HCT116 (cell line): ENCODE measurements at regions not wholly inside any gene's neighbourhood (a gene's known extent, or its start where the extent isn't known, plus 50 kb on each side); places are given as distances from the start of the nearest gene placed in this dataset.

Experiments
- ATAC-seq: fragments of 200-7000 bp; cut with Tn5 transposase; 2 replicates; pipeline ENCODE4 v1.9.1; 2020; ENCODE audit warnings: mild to moderate bottlenecking, moderate library complexity
- BruUV-seq: library from RNA; stranded (reverse); fragments of 400-500 nt; replicated peaks from 2 replicates; lab custom pipeline; 2021; lab: Mats Ljungman, UMichigan
- CTCF ChIA-PET: fragments of 300-600 bp; sonication (Branson Sonifier 250); formaldehyde crosslinking; loops from one replicate; lab custom pipeline; 2021; ENCODE audit warnings: antibody characterized with exemption; lab: Charles Lee
- POLR2A ChIA-PET: fragments of 300-600, 350-600 bp; sonication (Branson Sonifier 250); formaldehyde crosslinking; loops from one replicate; lab custom pipeline; 2021; ENCODE audit warnings: antibody characterized with exemption; lab: Charles Lee
- RAD21 ChIA-PET, 2 experiments: fragments of 300-600 bp; sonication (Branson Sonifier 250); formaldehyde crosslinking; loops; one replicate each; lab custom pipeline; 2023; ENCODE audit warnings: low total read pairs in 2 of 2; ENCODE audit not compliant: uncharacterized antibody in 2 of 2, unreplicated experiment in 2 of 2, low non-redundant PET in 1 of 2; lab: Charles Lee
- DNase-seq: peaks from one replicate; pipeline ENCODE4 v3.0.0-alpha.2; 2010; ENCODE audit warnings: low read depth, low spot score
- H2AFZ ChIP-seq: fragments of 200-600 bp; shearing (Covaris generic), sonication (generic); 2 replicates; pipeline ENCODE4 v1.6.1; 2017; ENCODE audit warnings: low read depth, mixed run types, mixed read lengths, antibody characterized with exemption, low read length; ENCODE audit not compliant: poor library complexity, severe bottlenecking
- H3K27ac ChIP-seq: 2 replicates; pipeline ENCODE4 v1.5.1; 2012; ENCODE audit warnings: low read depth, low read length
- H3K27me3 ChIP-seq: fragments of 200-600 bp; sonication (generic); 2 replicates; pipeline ENCODE4 v1.6.1; 2016; ENCODE audit warnings: mixed run types, low read length, mixed read lengths; ENCODE audit not compliant: insufficient read depth
- H3K36me3 ChIP-seq, 2 experiments: fragments of 200-500 bp in 1 of 2; fragments of 200-600 bp in 1 of 2; sonication (Bioruptor generic) in 1 of 2; sonication (generic) in 1 of 2; 2 replicates each; pipeline versions ENCODE4 v1.5.1 to v1.6.1; 2014 to 2016; ENCODE audit warnings: low read length in 2 of 2, inconsistent platforms in 1 of 2, mixed read lengths in 1 of 2, mixed run types in 1 of 2; ENCODE audit not compliant: insufficient read depth in 2 of 2, control insufficient read depth in 1 of 2
- H3K4me1 ChIP-seq, 2 experiments: fragments of 200-600 bp in 1 of 2; sonication (generic) in 1 of 2; 2 replicates each; pipeline versions ENCODE4 v1.5.1 to v1.6.1; 2012 to 2017; ENCODE audit warnings: low read length in 2 of 2, inconsistent platforms in 1 of 2, mild to moderate bottlenecking in 1 of 2, mixed read lengths in 1 of 2, mixed run types in 1 of 2, moderate library complexity in 1 of 2; ENCODE audit not compliant: insufficient read depth in 2 of 2, control insufficient read depth in 1 of 2
- H3K4me2 ChIP-seq: fragments of 200-600 bp; sonication (generic); 2 replicates; pipeline ENCODE4 v1.6.1; 2017; ENCODE audit warnings: mixed run types, low read length, mixed read lengths
- H3K4me3 ChIP-seq, 2 experiments: fragments of 200-600 bp in 1 of 2; sonication (generic) in 1 of 2; replicated peaks in 1 of 2; 2 replicates each; pipeline ENCODE4 v1.5.1; 2011 to 2016; ENCODE audit warnings: low read length in 2 of 2, control low read depth in 1 of 2, low read depth in 1 of 2, mild to moderate bottlenecking in 1 of 2, mixed read lengths in 1 of 2, mixed run types in 1 of 2
- H3K79me2 ChIP-seq: fragments of 200-600 bp; sonication (generic); 2 replicates; pipeline ENCODE4 v1.6.1; 2017; ENCODE audit warnings: mild to moderate bottlenecking, mixed run types, low read length, moderate library complexity, mixed read lengths; ENCODE audit not compliant: insufficient read depth
- H3K9ac ChIP-seq: fragments of 200-600 bp; sonication (generic); 2 replicates; pipeline ENCODE4 v1.6.1; 2016; ENCODE audit warnings: low read length, mixed read lengths
- H3K9me2 ChIP-seq: fragments of 200-600 bp; sonication (generic), shearing (Covaris generic); 2 replicates; pipeline ENCODE4 v1.6.1; 2017; ENCODE audit warnings: mixed run types, mild to moderate bottlenecking, moderate library complexity; ENCODE audit not compliant: insufficient read depth
- H3K9me3 ChIP-seq, 2 experiments: fragments of 200-500 bp in 1 of 2; fragments of 200-600 bp in 1 of 2; sonication (Bioruptor generic) in 1 of 2; sonication (generic) in 1 of 2; 2 replicates each; pipeline ENCODE4 v1.6.1; 2014 to 2017; ENCODE audit warnings: low read length in 2 of 2, mixed read lengths in 2 of 2, inconsistent platforms in 1 of 2, low read depth in 1 of 2, mild to moderate bottlenecking in 1 of 2, mixed run types in 1 of 2, moderate library complexity in 1 of 2; ENCODE audit not compliant: control insufficient read depth in 1 of 2, insufficient read depth in 1 of 2
- H4K20me1 ChIP-seq: fragments of 200-600 bp; sonication (generic), shearing (Covaris generic); 2 replicates; pipeline ENCODE4 v1.6.1; 2017; ENCODE audit warnings: mixed run types, mild to moderate bottlenecking, moderate library complexity; ENCODE audit not compliant: insufficient read depth
- ATF3 ChIP-seq: IDR thresholded peaks from 2 replicates; pipeline ENCODE4 v1.6.1; 2012
- CTCF ChIP-seq, 3 experiments: fragments of 200-600 bp in 1 of 3; sonication (generic) in 1 of 3; IDR thresholded peaks in 2 of 3; conservative IDR thresholded peaks in 1 of 3; 2 replicates each; pipeline ENCODE4 v1.5.1; 2012 to 2017; ENCODE audit warnings: low read depth in 2 of 3, low read length in 2 of 3, antibody characterized with exemption in 1 of 3, borderline replicate concordance in 1 of 3, control low read depth in 1 of 3, mild to moderate bottlenecking in 1 of 3, mixed read lengths in 1 of 3, mixed run types in 1 of 3, moderate library complexity in 1 of 3; ENCODE audit not compliant: insufficient read depth in 1 of 3
- EGR1 ChIP-seq: IDR thresholded peaks from 2 replicates; pipeline ENCODE4 v1.6.1; 2012; ENCODE audit warnings: low read depth
- EZH2phosphoT487 ChIP-seq: fragments of 200-600 bp; IDR thresholded peaks from 2 replicates; pipeline ENCODE4 v1.6.1; 2018; ENCODE audit warnings: antibody characterized with exemption, borderline replicate concordance
- MAX ChIP-seq: IDR thresholded peaks from 2 replicates; pipeline ENCODE4 v1.6.1; 2012
- POLR2A ChIP-seq: IDR thresholded peaks from 2 replicates; pipeline ENCODE4 v1.7.0; 2011; ENCODE audit warnings: borderline replicate concordance; ENCODE audit not compliant: insufficient read depth, insufficient read length; ENCODE audit errors: extremely low read depth
- POLR2AphosphoS5 ChIP-seq: IDR thresholded peaks from 2 replicates; pipeline ENCODE4 v1.6.1; 2011; ENCODE audit warnings: mild to moderate bottlenecking, low read depth, low read length, moderate library complexity
- SRF ChIP-seq: IDR thresholded peaks from 2 replicates; pipeline ENCODE4 v1.6.1; 2012; ENCODE audit warnings: low read depth
- ZFX ChIP-seq: fragments of 450-650 bp; IDR thresholded peaks from 2 replicates; pipeline ENCODE4 v1.6.1; 2017
- intact Hi-C: fragments of 100-400 bp; cut with micrococcal nuclease; formaldehyde crosslinking; loops from 2 replicates; pipeline ENCODE4 v1.10.0; 2022
- TF ChIP-seq, protein P1 (sequence below): IDR thresholded peaks from 2 replicates; pipeline ENCODE4 v1.6.1; 2011; ENCODE audit warnings: mild to moderate bottlenecking, low read length, moderate library complexity; ENCODE audit not compliant: insufficient replicate concordance; ENCODE audit errors: extremely low read depth

GRCh38 chr7:136036336-136036735 is 59.2 kb upstream of the MTPN start:
- H3K27me3 ChIP-seq: 0 out of 2 replicates have a peak, but pooled peaks cover 3% of the 10 kb centered on the region
- no peak overlapping the region for H3K4me3 ChIP-seq
- POLR2A ChIA-PET: no interaction called here
- TF ChIP-seq EGR1 (no peak), POLR2AphosphoS5 (no peak), ZFX (no peak), SRF (no peak), MAX (no peak), ATF3 (no peak), EZH2phosphoT487 (no peak), CTCF (IDR thresholded peaks at IDR 0.05 in 2 of 3, conservative IDR thresholded peaks at IDR 0.05 in 1 of 3; ENCODE audit: borderline replicate concordance in 1 of 3, insufficient read depth in 1 of 3, low read depth in 2 of 3, low read length in 2 of 3) (no peak)
- ATAC-seq (no peak), DNase-seq (no peak)
- intact Hi-C loops: no loop called here
- BruUV-seq: no TSS peak
- H2AFZ ChIP-seq: no peak overlapping the region
- no peaks in the 10 kb centered on the region for H3K9me2 ChIP-seq
- no peaks in the 10 kb centered on the region for H3K36me3 ChIP-seq
- H3K27ac ChIP-seq: no peak overlapping the region
- no peak overlapping the region for H3K4me2 ChIP-seq
- CTCF ChIA-PET: no interaction called here
- no peaks in the 10 kb centered on the region for H4K20me1 ChIP-seq
- no peaks in the 10 kb centered on the region for H3K4me1 ChIP-seq
- no peaks in the 10 kb centered on the region for H3K79me2 ChIP-seq
- RAD21 ChIA-PET: no interaction called here
- no peaks in the 10 kb centered on the region for H3K9me3 ChIP-seq
- no peak overlapping the region for H3K9ac ChIP-seq

DNA sequence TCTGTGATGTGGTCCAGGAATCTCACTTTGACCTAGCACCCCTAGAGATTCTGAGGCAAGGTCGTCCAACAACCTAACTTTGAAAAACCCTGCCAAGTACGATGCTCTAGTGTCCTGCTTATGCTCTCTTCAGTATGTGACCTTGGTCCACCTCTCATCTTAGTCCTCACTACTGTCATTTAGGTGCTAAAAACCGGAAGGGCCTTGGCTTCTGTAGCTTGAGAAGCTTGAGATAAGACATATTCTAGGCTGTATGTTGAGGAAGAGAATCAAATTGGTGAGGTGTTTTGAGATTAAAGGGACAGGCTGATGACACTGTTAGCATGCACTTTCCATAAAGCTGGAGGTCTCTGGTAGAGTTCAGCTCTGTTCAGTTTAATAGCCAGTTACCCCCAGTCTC is 57.0 kb upstream of the MTPN start:
- ChIA-PET CTCF (no interaction called here), RAD21 (no interaction called here), POLR2A (no interaction called here)
- Histone ChIP-seq H3K4me3 (no peak overlapping the region), H3K36me3 (no peaks in the 10 kb centered on the region), H3K9ac (no peak overlapping the region), H3K9me3 (no peaks in the 10 kb centered on the region), H3K27ac (no peak overlapping the region), H4K20me1 (no peaks in the 10 kb centered on the region), H3K4me1 (no peaks in the 10 kb centered on the region), H2AFZ (no peak overlapping the region), H3K79me2 (no peaks in the 10 kb centered on the region), H3K9me2 (no peaks in the 10 kb centered on the region), H3K4me2 (no peak overlapping the region), H3K27me3 (0 out of 2 replicates have a peak, but pooled peaks cover 6% of the 10 kb centered on the region)
- ATAC-seq (no peak), DNase-seq (no peak)
- intact Hi-C loops: no loop called here
- TF ChIP-seq EGR1 (no peak), POLR2A (no peak)
- TF ChIP-seq, protein P1, sequence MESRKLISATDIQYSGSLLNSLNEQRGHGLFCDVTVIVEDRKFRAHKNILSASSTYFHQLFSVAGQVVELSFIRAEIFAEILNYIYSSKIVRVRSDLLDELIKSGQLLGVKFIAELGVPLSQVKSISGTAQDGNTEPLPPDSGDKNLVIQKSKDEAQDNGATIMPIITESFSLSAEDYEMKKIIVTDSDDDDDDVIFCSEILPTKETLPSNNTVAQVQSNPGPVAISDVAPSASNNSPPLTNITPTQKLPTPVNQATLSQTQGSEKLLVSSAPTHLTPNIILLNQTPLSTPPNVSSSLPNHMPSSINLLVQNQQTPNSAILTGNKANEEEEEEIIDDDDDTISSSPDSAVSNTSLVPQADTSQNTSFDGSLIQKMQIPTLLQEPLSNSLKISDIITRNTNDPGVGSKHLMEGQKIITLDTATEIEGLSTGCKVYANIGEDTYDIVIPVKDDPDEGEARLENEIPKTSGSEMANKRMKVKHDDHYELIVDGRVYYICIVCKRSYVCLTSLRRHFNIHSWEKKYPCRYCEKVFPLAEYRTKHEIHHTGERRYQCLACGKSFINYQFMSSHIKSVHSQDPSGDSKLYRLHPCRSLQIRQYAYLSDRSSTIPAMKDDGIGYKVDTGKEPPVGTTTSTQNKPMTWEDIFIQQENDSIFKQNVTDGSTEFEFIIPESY: no peak
- BruUV-seq: no TSS peak
